GM12878 (cell line): ENCODE measurements at regions not wholly inside any gene's neighbourhood (a gene's known extent, or its start where the extent isn't known, plus 50 kb on each side); places are given as distances from the start of the nearest gene placed in this dataset.
"Not testable (repeated sequence)": the region's sequence is repeated elsewhere in the genome, so short reads cannot be mapped to it uniquely, and the experiment has no call there.

Experiments
- ATAC-seq: fragments of 200-7000 bp; cut with Tn5 transposase; 3 replicates; pipeline ENCODE4 v1.9.1; 2020; ENCODE audit warnings: mild to moderate bottlenecking, moderate library complexity
- BruUV-seq: library from RNA; stranded (reverse); fragments of 400-500 nt; replicated peaks from 2 replicates; lab custom pipeline; 2021; lab: Mats Ljungman, UMichigan
- CTCF ChIA-PET: fragments of 300-600 bp; sonication (Branson Sonifier 250); formaldehyde crosslinking; extraction: SDS; loops from one replicate; lab custom pipeline; 2021; ENCODE audit warnings: inconsistent platforms; lab: Yijun Ruan, JAX
- POLR2A ChIA-PET: fragments of 350-600 bp; formaldehyde crosslinking; extraction: SDS; loops from one replicate; lab custom pipeline; 2021; ENCODE audit warnings: inconsistent platforms; lab: Charles Lee
- RAD21 ChIA-PET: fragments of 300-600 bp; sonication (Branson Sonifier 250); formaldehyde crosslinking; loops from one replicate; lab custom pipeline; 2023; ENCODE audit warnings: antibody characterized with exemption; ENCODE audit not compliant: unreplicated experiment; lab: Charles Lee
- SMC1A ChIA-PET: fragments of 300-600 bp; sonication (Branson Sonifier 250); formaldehyde crosslinking; loops from one replicate; lab custom pipeline; 2023; ENCODE audit not compliant: unreplicated experiment, uncharacterized antibody; lab: Charles Lee
- DNase-seq: peaks from one replicate; pipeline ENCODE4 v3.0.0-alpha.2; 2011; ENCODE audit warnings: low read depth, low spot score
- FAIRE-seq: peaks from 3 replicates; lab custom pipeline; 2011; peaks lifted over from hg19 to GRCh38; lab: Jason Lieb, UNC
- H2AFZ ChIP-seq: 2 replicates; pipeline ENCODE4 v1.6.0; 2011; ENCODE audit warnings: low read depth, low read length, control low read depth; ENCODE audit not compliant: control insufficient read depth
- H3K27ac ChIP-seq: 2 replicates; pipeline ENCODE4 v1.5.1; 2011; ENCODE audit warnings: control low read depth; ENCODE audit not compliant: control insufficient read depth, insufficient read depth
- H3K27me3 ChIP-seq, 2 experiments: replicated peaks in 1 of 2; 2 replicates each; pipeline versions ENCODE4 v1.6.0 to v1.6.1; 2011; ENCODE audit warnings: low read length in 1 of 2; ENCODE audit not compliant: control insufficient read depth in 2 of 2, insufficient read depth in 2 of 2
- H3K36me3 ChIP-seq, 2 experiments: 2 replicates each; pipeline ENCODE4 v1.5.1; 2011; ENCODE audit warnings: low read length in 1 of 2; ENCODE audit not compliant: control insufficient read depth in 2 of 2, insufficient read depth in 2 of 2
- H3K4me1 ChIP-seq: 2 replicates; pipeline ENCODE4 v1.6.1; 2011; ENCODE audit warnings: mild to moderate bottlenecking, low read length, moderate library complexity, mixed read lengths; ENCODE audit not compliant: control insufficient read depth, insufficient read depth
- H3K4me2 ChIP-seq: 2 replicates; pipeline ENCODE4 v1.6.0; 2011; ENCODE audit warnings: control low read depth; ENCODE audit not compliant: control insufficient read depth, insufficient read depth
- H3K4me3 ChIP-seq: fragments of 200-600 bp; sonication (generic); 2 replicates; pipeline ENCODE4 v1.5.1; 2016
- H3K79me2 ChIP-seq: 2 replicates; pipeline ENCODE4 v1.6.0; 2011; ENCODE audit warnings: low read length; ENCODE audit not compliant: control insufficient read depth, insufficient read depth
- H3K9ac ChIP-seq: 2 replicates; pipeline ENCODE4 v1.8.0; 2011; ENCODE audit warnings: low read length, control low read depth, mixed read lengths; ENCODE audit not compliant: control insufficient read depth, insufficient read depth
- H3K9me3 ChIP-seq: replicated peaks from 3 replicates; pipeline ENCODE4 v1.5.1; 2011; ENCODE audit warnings: mild to moderate bottlenecking, low read length; ENCODE audit not compliant: control insufficient read depth, insufficient read depth
- H4K20me1 ChIP-seq: 2 replicates; pipeline ENCODE4 v1.6.0; 2011; ENCODE audit not compliant: control insufficient read depth, insufficient read depth
- CBFB ChIP-seq: IDR thresholded peaks from 2 replicates; pipeline ENCODE4 v1.6.1; 2016; ENCODE audit warnings: antibody characterized with exemption, low read depth
- SMAD5 ChIP-seq: IDR thresholded peaks from 2 replicates; pipeline ENCODE4 v1.6.1; 2016; ENCODE audit warnings: antibody characterized with exemption, low read depth
- ZNF24 ChIP-seq: fragments of 450-650 bp; IDR thresholded peaks from 2 replicates; pipeline ENCODE4 v1.6.1; 2017; ENCODE audit warnings: antibody characterized with exemption, mild to moderate bottlenecking
- ZNF274 ChIP-seq: IDR thresholded peaks from one replicate; pipeline ENCODE4 v1.8.0; 2011; ENCODE audit not compliant: insufficient read length, insufficient read depth
- ZNF687 ChIP-seq: fragments of 450-650 bp; IDR thresholded peaks from 2 replicates; pipeline ENCODE4 v1.6.1; 2017; ENCODE audit warnings: mild to moderate bottlenecking, moderate library complexity
- WGBS: methylation state at CpG from one replicate; pipeline ENCODE4 v1.1.6; 2016; ENCODE audit warnings: low lambda C conversion rate; ENCODE audit not compliant: insufficient replicate concordance, insufficient coverage; ENCODE audit errors: missing lambda C conversion rate; 5-methylcytosine and 5-hydroxymethylcytosine counted together
- in situ Hi-C: fragments of 300-500 bp; cut with MboI; formaldehyde crosslinking; loops from 9 replicates; pipeline ENCODE4 v1.14.3; 2018; ENCODE audit warnings: mixed read lengths
- intact Hi-C: fragments of 100-400 bp; cut with micrococcal nuclease; formaldehyde crosslinking; loops from one replicate; pipeline ENCODE4 v1.14.2; 2022; ENCODE audit not compliant: unreplicated experiment

GRCh38 chr17:5897981-5898380 lies 172.2 kb upstream of the WSCD1 start:
- SMC1A ChIA-PET, H3K27ac ChIP-seq, DNase-seq, H3K79me2 ChIP-seq, ATAC-seq, H3K36me3 ChIP-seq, H2AFZ ChIP-seq, CTCF ChIA-PET, H3K9ac ChIP-seq, H3K27me3 ChIP-seq, H3K9me3 ChIP-seq, H3K4me3 ChIP-seq, H3K4me2 ChIP-seq, POLR2A ChIA-PET, FAIRE-seq, intact Hi-C loops, in situ Hi-C loops, H3K4me1 ChIP-seq, RAD21 ChIA-PET, BruUV-seq, H4K20me1 ChIP-seq: not testable (repeated sequence)
- WGBS, result 35% methylated on average over 8 of the region's 8 CpGs

GRCh38 chr17:5898406-5898805 lies 171.8 kb upstream of the WSCD1 start:
- DNase-seq (no peak), FAIRE-seq (no peak), ATAC-seq (no peak)
- ChIA-PET CTCF (no interaction called here), POLR2A (no interaction called here), SMC1A (no interaction called here), RAD21 (no interaction called here)
- in situ Hi-C loops, result no loop called here
- no TSS peak for BruUV-seq
- Histone ChIP-seq H3K4me1 (no peaks in the 10 kb centered on the region), H3K4me3 (no peak overlapping the region), H3K36me3 (no peaks in the 10 kb centered on the region), H3K9me3 (no peaks in the 10 kb centered on the region; the same call in 2 of the 3 replicates), H3K4me2 (no peak overlapping the region), H4K20me1 (no peaks in the 10 kb centered on the region), H3K27ac (no peak overlapping the region), H3K9ac (no peak overlapping the region), H3K79me2 (no peaks in the 10 kb centered on the region), H3K27me3 (no peaks in the 10 kb centered on the region; a peak in 1 of 4 replicates), H2AFZ (no peak overlapping the region)
- WGBS, result 64% methylated on average over 7 of the region's 8 CpGs
- intact Hi-C loops, result no loop called here
- TF ChIP-seq SMAD5 (no peak), ZNF274 (no peak), CBFB (no peak), ZNF687 (no peak), ZNF24 (no peak)
